Activated CD8-positive, alpha-beta memory T cell treated with anti-CD3 and anti-CD28 coated beads for 1 hour (primary cell): ENCODE measurements at regions not wholly inside any gene's neighbourhood (a gene's known extent, or its start where the extent isn't known, plus 50 kb on each side); places are given as distances from the start of the nearest gene placed in this dataset.

Experiments
- DNase-seq, 2 donors: peaks; one replicate each; pipeline ENCODE4 v3.0.0-alpha.2; 2020; ENCODE audit warnings: low read depth in 1 of 2; ENCODE audit errors: extremely low read depth in 1 of 2

- no peak for DNase-seq
Observed at GRCh38 chr6:155738602-155739105, 283.0 kb upstream of the NOX3 start.

GRCh38 chr6:155717374-155717773 is 261.7 kb upstream of the NOX3 start:
- DNase-seq = no peak

- DNase-seq = no peak
Observed at GRCh38 chr6:155710704-155711103, 255.1 kb upstream of the NOX3 start.

GRCh38 chr6:155709262-155709661 is 253.6 kb upstream of the NOX3 start:
- DNase-seq = no peak

GRCh38 chr6:155708100-155708499 is 252.5 kb upstream of the NOX3 start:
- DNase-seq = no peak

- no peak for DNase-seq
Observed at GRCh38 chr6:155706806-155707205, 251.2 kb upstream of the NOX3 start.

GRCh38 chr6:155706341-155706740 is 250.7 kb upstream of the NOX3 start:
- DNase-seq = no peak

- DNase-seq = no peak
Observed at GRCh38 chr6:155701342-155701741, 245.7 kb upstream of the NOX3 start.

- no peak for DNase-seq
Observed at GRCh38 chr6:155695495-155695894, 239.9 kb upstream of the NOX3 start.

GRCh38 chr6:155694419-155694790 is 238.8 kb upstream of the NOX3 start:
- DNase-seq = no peak

GRCh38 chr6:155693573-155694418 is 238.2 kb upstream of the NOX3 start:
- no peak for DNase-seq

- DNase-seq = no peak
Observed at GRCh38 chr6:155690820-155691219, 235.2 kb upstream of the NOX3 start.

- DNase-seq = no peak
Observed at GRCh38 chr6:155687645-155688044, 232.0 kb upstream of the NOX3 start.

- DNase-seq = no peak
Observed at GRCh38 chr6:155684416-155685196, 229.0 kb upstream of the NOX3 start.

GRCh38 chr6:155678361-155678760 is 222.7 kb upstream of the NOX3 start:
- no peak for DNase-seq

- no peak for DNase-seq
Observed at GRCh38 chr6:155676346-155676745, 220.7 kb upstream of the NOX3 start.

- DNase-seq = no peak
Observed at GRCh38 chr6:155670655-155671054, 215.0 kb upstream of the NOX3 start.

- no peak for DNase-seq
Observed at GRCh38 chr6:155660251-155660977, 204.8 kb upstream of the NOX3 start.

- no peak for DNase-seq
Observed at GRCh38 chr6:155656024-155656423, 200.4 kb upstream of the NOX3 start.

GRCh38 chr6:155654474-155654873 is 198.8 kb upstream of the NOX3 start:
- no peak for DNase-seq

- no peak for DNase-seq
Observed at GRCh38 chr6:155648301-155648700, 192.7 kb upstream of the NOX3 start.
